Left ventricle myocardium inferior (tissue), 1 donor: ENCODE measurements at regions not wholly inside any gene's neighbourhood (a gene's known extent, or its start where the extent isn't known, plus 50 kb on each side); places are given as distances from the start of the nearest gene placed in this dataset.

Experiments used
- DNase-seq: peaks from one replicate; pipeline ENCODE4 v3.0.0-alpha.2; 2020
- H3K27ac ChIP-seq: fragments of 200-600 bp; replicated peaks from 2 replicates; pipeline ENCODE4 v1.8.0; 2021
- H3K27me3 ChIP-seq: fragments of 200-600 bp; 2 replicates; pipeline ENCODE4 v1.8.0; 2021; ENCODE audit warnings: low read depth
- H3K36me3 ChIP-seq: fragments of 200-600 bp; 2 replicates; pipeline ENCODE4 v1.8.0; 2021
- H3K4me1 ChIP-seq: fragments of 200-600 bp; 2 replicates; pipeline ENCODE4 v1.8.0; 2021
- H3K4me3 ChIP-seq: fragments of 200-600 bp; 2 replicates; pipeline ENCODE4 v1.8.0; 2021; ENCODE audit warnings: mild to moderate bottlenecking, moderate library complexity
- H3K9me3 ChIP-seq: fragments of 200-600 bp; replicated peaks from 2 replicates; pipeline ENCODE4 v1.8.0; 2021
- intact Hi-C: fragments of 100-400 bp; cut with micrococcal nuclease; formaldehyde crosslinking; loops from one replicate; pipeline ENCODE4 v1.11.0; 2022
- TF ChIP-seq, protein P1 (sequence below): fragments of 200-600 bp; IDR thresholded peaks from 2 replicates; pipeline ENCODE4 v1.8.0; 2021; ENCODE audit warnings: antibody characterized with exemption, mild to moderate bottlenecking, borderline replicate concordance
- donor health status: DM: no; HTN: yes; CAD: no; lungs with severe emphysema.

DNA sequence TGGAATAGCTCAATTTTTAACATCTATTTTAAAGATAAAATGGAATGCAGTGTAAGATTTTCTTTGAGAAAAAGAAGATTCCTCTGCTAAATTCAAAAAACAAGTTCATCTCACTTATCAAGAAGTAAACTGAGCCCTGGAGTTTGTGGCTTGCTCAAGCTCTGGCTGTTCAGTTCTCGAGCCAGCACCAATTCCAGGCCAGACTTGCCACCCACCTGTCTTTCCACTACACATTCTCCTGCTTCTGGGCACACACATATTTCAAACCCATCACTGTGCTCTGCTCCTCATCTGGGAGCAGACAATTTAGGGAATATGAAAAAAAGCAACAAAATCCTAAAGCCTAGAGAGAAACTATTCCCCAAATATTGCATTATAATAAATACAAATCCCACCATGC is 424.5 kb downstream of the ENC1 start:
- Histone ChIP-seq H3K27ac (no peak overlapping the region), H3K4me3 (no peak overlapping the region), H3K4me1 (no peaks in the 10 kb centered on the region), H3K36me3 (no peaks in the 10 kb centered on the region), H3K27me3 (no peaks in the 10 kb centered on the region), H3K9me3 (peaks cover 15% of the 10 kb centered on the region)
- intact Hi-C loops, result no loop called here
- DNase-seq, result no peak
- TF ChIP-seq, protein P1, sequence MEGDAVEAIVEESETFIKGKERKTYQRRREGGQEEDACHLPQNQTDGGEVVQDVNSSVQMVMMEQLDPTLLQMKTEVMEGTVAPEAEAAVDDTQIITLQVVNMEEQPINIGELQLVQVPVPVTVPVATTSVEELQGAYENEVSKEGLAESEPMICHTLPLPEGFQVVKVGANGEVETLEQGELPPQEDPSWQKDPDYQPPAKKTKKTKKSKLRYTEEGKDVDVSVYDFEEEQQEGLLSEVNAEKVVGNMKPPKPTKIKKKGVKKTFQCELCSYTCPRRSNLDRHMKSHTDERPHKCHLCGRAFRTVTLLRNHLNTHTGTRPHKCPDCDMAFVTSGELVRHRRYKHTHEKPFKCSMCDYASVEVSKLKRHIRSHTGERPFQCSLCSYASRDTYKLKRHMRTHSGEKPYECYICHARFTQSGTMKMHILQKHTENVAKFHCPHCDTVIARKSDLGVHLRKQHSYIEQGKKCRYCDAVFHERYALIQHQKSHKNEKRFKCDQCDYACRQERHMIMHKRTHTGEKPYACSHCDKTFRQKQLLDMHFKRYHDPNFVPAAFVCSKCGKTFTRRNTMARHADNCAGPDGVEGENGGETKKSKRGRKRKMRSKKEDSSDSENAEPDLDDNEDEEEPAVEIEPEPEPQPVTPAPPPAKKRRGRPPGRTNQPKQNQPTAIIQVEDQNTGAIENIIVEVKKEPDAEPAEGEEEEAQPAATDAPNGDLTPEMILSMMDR, result no peak

DNA sequence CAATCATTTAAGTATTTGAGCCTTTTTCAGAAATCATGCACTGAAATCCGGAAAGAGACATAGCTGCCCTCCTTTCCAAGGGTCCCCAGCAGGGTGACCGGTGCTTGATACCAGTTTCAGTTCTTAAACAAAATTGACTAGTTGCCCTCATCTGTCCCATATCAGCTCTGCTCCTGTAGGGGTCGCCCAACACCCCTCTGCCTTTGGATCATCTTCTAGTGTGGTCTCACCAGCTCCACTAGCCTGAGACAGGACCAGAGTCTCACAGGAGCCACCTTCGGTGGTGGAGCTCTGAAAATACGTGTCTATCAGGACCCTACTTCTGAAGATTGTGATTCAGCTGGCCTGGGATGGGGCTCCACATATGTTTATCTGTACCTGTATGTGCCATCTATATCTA is 428.2 kb downstream of the ENC1 start:
- intact Hi-C loops, result no loop called here
- TF ChIP-seq, protein P1, result peak; percentile 16
- Histone ChIP-seq H3K9me3 (no peaks in the 10 kb centered on the region), H3K4me3 (no peak overlapping the region), H3K36me3 (no peaks in the 10 kb centered on the region), H3K27ac (no peak overlapping the region), H3K4me1 (no peaks in the 10 kb centered on the region), H3K27me3 (no peaks in the 10 kb centered on the region)
- DNase-seq, result no peak

DNA sequence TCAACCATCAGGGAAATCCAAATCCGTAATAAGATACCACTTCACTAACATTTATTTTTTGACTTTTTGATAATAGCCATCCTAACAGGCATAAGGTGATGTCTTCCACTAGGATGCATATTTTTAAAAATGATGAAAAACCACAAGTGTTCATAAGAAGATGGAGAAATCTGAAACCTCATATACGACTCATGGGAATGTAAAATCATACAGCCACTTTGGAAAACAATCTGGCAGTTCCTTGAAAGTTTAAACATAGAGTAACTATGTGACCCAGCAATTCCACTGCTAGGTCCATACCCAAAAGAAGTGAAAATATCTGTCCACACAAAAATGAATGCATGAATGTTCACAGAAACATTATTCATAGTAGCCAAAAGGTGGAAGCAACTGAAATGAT is 431.0 kb downstream of the ENC1 start:
- Histone ChIP-seq H3K4me3 (no peak overlapping the region), H3K27ac (no peak overlapping the region), H3K4me1 (peaks cover 13% of the 10 kb centered on the region), H3K9me3 (no peaks in the 10 kb centered on the region), H3K36me3 (no peaks in the 10 kb centered on the region), H3K27me3 (no peaks in the 10 kb centered on the region)
- TF ChIP-seq, protein P1, result no peak
- intact Hi-C loops, result no loop called here
- DNase-seq, result no peak

DNA sequence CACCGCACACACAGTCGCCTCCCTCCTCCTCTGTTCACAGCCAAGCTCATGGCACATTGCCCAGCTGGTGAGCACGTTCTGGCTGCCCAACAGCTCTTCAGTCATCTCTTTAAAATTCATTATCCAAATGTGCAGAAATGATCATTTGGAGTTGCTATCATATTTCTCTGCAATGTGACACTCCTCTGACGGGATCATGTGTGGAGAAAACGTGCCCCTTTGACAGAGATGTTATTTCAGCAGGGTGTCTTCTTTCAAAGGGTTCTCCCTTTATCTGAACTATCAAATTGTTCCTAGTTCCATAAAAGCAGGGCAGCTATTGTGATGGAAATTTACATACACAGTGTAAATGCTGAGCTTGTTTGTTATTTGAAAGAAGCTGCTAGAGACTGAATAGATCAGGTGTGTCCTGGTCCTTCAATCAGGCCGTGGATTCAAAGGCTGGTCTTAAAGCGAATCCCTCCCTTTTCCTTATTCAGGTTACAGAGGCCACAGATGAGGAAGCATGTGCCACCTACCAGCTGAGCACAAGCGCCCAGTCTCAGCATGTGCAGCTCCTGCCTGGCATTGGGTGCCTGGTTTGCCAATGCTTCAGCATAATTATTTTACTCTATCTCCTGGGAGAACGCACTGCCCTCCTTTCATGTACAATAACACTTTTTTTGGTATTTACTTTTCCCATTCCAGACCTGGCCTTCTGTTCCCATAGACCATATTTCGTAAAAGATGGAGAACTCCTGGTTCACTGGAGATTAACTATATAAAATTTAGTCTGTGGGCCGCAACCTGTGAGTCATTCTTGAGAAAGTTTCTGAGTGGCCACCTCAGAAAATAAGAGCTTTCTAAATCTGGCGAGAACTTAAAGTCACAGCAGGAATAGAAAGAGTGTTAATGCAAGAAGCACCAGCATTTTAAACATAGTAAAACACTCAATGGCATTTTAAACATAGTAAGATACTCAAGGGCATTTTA is 433.7 kb downstream of the ENC1 start:
- intact Hi-C loops, result no loop called here

DNA sequence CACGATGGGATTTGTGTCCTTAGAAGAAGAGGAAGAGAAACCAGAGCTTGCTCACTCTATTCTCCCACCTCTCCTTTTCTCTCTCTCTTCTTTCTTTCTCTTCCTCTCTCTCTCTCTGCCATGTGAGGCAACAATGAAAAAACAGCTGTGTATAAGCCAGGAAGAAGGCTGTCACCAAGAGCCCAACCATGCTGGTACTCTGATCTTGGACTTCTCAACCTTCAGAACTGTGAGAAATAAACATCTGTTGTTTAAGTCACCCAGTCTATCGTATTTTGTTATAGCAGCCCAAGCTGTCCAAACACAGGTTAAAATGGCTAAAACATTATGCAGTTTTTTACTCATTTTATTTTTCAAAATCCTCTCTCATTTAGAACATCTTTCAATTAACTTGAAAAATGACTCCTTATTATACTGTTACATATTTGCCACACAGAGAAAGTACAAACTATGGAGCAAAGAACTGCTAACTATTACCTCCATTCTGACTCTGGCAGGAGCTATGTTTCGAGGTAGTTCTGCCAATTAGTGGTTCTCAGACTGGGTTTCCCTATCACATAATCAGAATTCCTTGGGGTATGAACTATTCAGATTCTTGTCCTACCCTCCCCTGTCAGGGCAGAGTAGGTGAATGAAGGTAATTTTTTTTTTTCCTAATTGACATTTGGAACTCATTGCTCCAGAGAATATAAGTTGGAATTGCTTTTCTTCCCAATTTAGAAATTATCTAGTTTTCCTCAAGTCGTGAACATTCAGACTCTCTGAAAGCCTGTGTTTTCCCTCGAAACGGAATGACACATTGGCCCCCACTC is 434.6 kb downstream of the ENC1 start:
- H3K27ac ChIP-seq, result no peak overlapping the region

More for the DNA sequence above, 433.7 kb downstream of the ENC1 start:
- Histone ChIP-seq H3K36me3 (no peaks in the 10 kb centered on the region), H3K9me3 (no peaks in the 10 kb centered on the region), H3K4me3 (no peak overlapping the region), H3K4me1 (peaks cover 16% of the 10 kb centered on the region), H3K27me3 (no peaks in the 10 kb centered on the region), H3K27ac (no peak overlapping the region)
- TF ChIP-seq, protein P1, result no peak
- peak; percentile 56 for DNase-seq

More for the DNA sequence above, 434.6 kb downstream of the ENC1 start:
- Histone ChIP-seq H3K4me1 (peaks cover 24% of the 10 kb centered on the region), H3K4me3 (no peak overlapping the region), H3K9me3 (no peaks in the 10 kb centered on the region), H3K36me3 (no peaks in the 10 kb centered on the region), H3K27me3 (no peaks in the 10 kb centered on the region)
- no peak for DNase-seq
- TF ChIP-seq, protein P1, result no peak
- intact Hi-C loops, result no loop called here
